DOHH2 (cell line): ENCODE measurements at regions not wholly inside any gene's neighbourhood (a gene's known extent, or its start where the extent isn't known, plus 50 kb on each side); places are given as distances from the start of the nearest gene placed in this dataset.

ENCODE experiments used
- EZH2phosphoT487 ChIP-seq: fragments of 200-600 bp; sonication (generic); IDR thresholded peaks from 2 replicates; pipeline ENCODE4 v1.6.1; 2017; ENCODE audit warnings: borderline replicate concordance, mild to moderate bottlenecking, antibody characterized with exemption, low read length, moderate library complexity, mixed read lengths
- TF ChIP-seq, protein P1 (sequence below): fragments of 200-600 bp; sonication (generic); IDR thresholded peaks from one replicate; pipeline ENCODE4 v1.5.1; 2014; ENCODE audit warnings: antibody characterized with exemption, mild to moderate bottlenecking, low read depth, low read length; ENCODE audit not compliant: poor library complexity, severe bottlenecking

GRCh38 chr5:174325961-174326360 lies 280.5 kb downstream of the NSG2 start:
- TF ChIP-seq EZH2phosphoT487 = no peak
- TF ChIP-seq, protein P1, sequence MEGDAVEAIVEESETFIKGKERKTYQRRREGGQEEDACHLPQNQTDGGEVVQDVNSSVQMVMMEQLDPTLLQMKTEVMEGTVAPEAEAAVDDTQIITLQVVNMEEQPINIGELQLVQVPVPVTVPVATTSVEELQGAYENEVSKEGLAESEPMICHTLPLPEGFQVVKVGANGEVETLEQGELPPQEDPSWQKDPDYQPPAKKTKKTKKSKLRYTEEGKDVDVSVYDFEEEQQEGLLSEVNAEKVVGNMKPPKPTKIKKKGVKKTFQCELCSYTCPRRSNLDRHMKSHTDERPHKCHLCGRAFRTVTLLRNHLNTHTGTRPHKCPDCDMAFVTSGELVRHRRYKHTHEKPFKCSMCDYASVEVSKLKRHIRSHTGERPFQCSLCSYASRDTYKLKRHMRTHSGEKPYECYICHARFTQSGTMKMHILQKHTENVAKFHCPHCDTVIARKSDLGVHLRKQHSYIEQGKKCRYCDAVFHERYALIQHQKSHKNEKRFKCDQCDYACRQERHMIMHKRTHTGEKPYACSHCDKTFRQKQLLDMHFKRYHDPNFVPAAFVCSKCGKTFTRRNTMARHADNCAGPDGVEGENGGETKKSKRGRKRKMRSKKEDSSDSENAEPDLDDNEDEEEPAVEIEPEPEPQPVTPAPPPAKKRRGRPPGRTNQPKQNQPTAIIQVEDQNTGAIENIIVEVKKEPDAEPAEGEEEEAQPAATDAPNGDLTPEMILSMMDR = no peak
